SW480 (cell line): ENCODE measurements at regions not wholly inside any gene's neighbourhood (a gene's known extent, or its start where the extent isn't known, plus 50 kb on each side); places are given as distances from the start of the nearest gene placed in this dataset.
A peak's percentile ranks its signal among the peaks of the same experiment; 100 is the strongest.

ENCODE experiments used
- DNase-seq: peaks from one replicate; pipeline ENCODE4 v3.0.0-alpha.2; 2016; ENCODE audit warnings: low spot score

- DNase-seq, result no peak
These were observed 1365.4 kb downstream of the ARAP2 start for GRCh38 chr4:34878961-34879360.

- no peak for DNase-seq
These were observed 1364.1 kb downstream of the ARAP2 start for GRCh38 chr4:34880246-34880645.

DNA sequence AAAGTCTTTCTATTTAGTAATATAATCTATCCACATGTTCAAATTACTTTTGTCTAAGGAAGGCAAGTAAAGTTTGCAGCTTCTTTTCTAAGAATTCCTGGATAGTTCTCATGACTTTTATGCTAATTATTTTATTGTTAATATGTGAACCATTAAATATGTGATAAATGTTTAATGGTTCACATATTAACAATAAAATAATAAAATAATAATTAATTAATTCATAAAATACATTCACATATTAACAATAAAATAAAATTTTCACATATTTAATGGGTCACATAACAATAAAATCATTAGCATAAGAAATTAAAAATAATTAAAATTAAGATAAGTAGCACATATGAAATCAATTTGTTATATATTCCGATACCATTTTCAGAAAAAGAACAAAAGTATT lies 1352.4 kb downstream of the ARAP2 start:
- no peak for DNase-seq

DNA sequence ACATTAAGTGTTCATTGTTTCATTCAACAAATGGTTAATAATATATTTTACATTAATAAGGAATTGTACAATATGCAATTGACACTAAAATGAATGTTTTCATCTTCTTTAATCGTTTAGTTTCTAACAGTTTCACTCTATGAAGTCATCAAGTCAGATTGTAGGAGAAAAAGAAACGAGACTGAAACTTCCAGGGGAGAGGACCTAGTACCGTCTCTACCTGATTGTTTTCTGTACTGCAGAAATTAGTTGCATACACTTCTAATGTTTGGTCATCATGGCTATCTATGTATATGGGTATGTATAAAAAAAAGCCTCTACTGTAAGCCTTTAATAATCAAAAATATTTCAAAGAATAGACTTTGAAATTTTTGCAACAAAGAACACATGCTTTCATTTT lies 1350.9 kb downstream of the ARAP2 start:
- no peak for DNase-seq

GRCh38 chr4:34920032-34920431 lies 1324.3 kb downstream of the ARAP2 start:
- no peak for DNase-seq

GRCh38 chr4:34921391-34921790 lies 1322.9 kb downstream of the ARAP2 start:
- DNase-seq, result no peak

GRCh38 chr4:34922325-34922724 lies 1322.0 kb downstream of the ARAP2 start:
- DNase-seq, result no peak

- DNase-seq, result no peak
These were observed 1311.7 kb downstream of the ARAP2 start for GRCh38 chr4:34932591-34932990.

DNA sequence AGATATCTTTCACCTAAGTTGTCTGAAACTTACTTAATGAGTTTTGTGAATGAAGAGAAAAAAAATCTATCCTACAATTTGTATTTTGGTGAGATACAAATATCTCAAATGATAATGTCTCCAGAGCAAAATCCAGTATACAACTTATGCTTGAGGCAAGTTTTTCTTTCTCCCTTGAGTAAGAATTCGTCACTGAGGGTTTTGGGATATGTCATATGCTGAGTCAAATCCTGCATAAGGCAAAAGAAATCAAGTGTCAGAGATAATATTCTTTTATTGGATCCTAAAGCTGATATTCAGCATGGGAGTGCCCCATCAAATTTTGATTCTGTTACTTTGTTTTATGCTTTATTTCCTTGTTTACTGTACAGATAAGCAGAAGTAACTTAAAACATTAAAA lies 1308.6 kb downstream of the ARAP2 start:
- DNase-seq, result no peak

- DNase-seq, result no peak
These were observed 1305.2 kb downstream of the ARAP2 start for GRCh38 chr4:34939073-34939472.

GRCh38 chr4:34943741-34944386 lies 1300.5 kb downstream of the ARAP2 start:
- no peak for DNase-seq

DNA sequence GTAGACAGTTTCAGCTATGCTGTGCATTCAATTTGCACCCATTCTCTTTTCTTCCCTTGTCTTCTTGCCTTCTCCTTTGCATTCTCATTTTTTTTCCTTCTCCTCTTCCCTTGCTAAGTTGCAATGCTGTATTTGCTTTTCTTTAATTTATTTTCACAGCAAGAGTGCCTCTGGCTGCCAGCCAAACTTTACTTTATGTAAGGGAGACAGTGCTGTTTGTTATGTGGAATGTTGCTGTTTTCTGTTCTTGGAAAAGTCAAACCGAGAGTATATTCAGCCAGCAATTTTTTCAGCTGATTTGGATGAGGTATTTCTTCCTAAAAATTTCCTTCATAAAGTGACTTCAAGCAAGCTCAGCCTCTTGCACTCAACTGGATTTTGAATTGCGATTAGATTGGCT lies 1293.4 kb downstream of the ARAP2 start:
- no peak for DNase-seq

GRCh38 chr4:34953145-34953799 lies 1291.0 kb downstream of the ARAP2 start:
- peak; percentile 7 for DNase-seq

- no peak for DNase-seq
These were observed 1279.7 kb downstream of the ARAP2 start for GRCh38 chr4:34964613-34965012.

GRCh38 chr4:34972189-34972588 lies 1272.1 kb downstream of the ARAP2 start:
- DNase-seq, result no peak

GRCh38 chr4:34973650-34974312 lies 1270.5 kb downstream of the ARAP2 start:
- DNase-seq, result no peak

- DNase-seq, result no peak
These were observed 1270.0 kb downstream of the ARAP2 start for GRCh38 chr4:34974313-34974680.

DNA sequence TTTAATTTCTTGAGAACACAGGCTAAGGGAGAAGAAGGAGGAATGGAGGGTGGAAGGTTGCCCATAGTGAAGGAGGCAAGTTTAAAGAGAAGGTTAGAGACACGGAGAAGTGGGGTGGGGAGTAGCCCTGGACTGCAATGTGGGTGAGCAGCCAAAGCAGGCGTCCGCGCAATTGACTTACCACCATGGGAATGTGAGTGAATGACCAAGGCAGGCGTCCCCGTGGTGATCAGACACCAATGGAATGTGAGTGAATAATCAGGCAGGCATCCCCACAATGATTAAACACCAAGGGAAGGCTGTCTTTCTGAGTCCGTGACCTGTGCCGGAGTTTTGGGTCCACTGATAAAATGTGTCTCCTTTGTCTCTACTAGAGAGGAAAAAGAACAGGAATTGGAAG lies 1223.1 kb downstream of the ARAP2 start:
- peak; percentile 36 for DNase-seq

- no peak for DNase-seq
These were observed 1219.0 kb downstream of the ARAP2 start for GRCh38 chr4:35025152-35025834.

GRCh38 chr4:35038079-35038805 lies 1206.1 kb downstream of the ARAP2 start:
- no peak for DNase-seq

- no peak for DNase-seq
These were observed 1205.5 kb downstream of the ARAP2 start for GRCh38 chr4:35038845-35039244.

- no peak for DNase-seq
These were observed 1191.8 kb downstream of the ARAP2 start for GRCh38 chr4:35052546-35052945.
